ENCODE measurements at regions not wholly inside any gene's neighbourhood (a gene's known extent, or its start where the extent isn't known, plus 50 kb on each side); places are given as distances from the start of the nearest gene placed in this dataset.

DNA sequence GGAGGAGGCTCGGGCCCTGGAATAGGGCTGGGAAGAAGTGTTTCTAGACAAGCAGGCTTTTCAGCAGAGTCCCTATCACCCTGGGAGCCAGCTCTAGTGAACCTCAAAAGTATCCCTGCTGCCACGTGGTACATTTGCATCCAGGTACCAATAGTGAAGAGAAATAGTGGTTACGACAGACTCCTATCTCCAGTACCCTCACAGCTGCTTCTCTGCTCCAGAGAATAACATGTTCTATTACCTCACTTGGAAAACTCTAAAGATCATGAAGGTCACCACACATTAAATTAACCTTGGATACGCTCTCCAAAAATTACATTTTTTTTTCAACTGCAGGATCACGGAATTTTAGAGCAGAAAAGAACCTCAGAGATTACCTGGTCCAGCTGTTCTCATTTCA lies 230.4 kb upstream of the PLD5 start:
- Histone ChIP-seq H3K4me3 (ENCODE audit: insufficient read depth, low read depth, low read length) (no peak overlapping the region), H3K36me3 (replicated peaks; ENCODE audit: control insufficient read depth, insufficient read depth, low read length) (no peaks in the 10 kb centered on the region), H3K27me3 (ENCODE audit: control insufficient read depth, insufficient read depth, low read length) (no peaks in the 10 kb centered on the region)
- DNase-seq = no peak

DNA sequence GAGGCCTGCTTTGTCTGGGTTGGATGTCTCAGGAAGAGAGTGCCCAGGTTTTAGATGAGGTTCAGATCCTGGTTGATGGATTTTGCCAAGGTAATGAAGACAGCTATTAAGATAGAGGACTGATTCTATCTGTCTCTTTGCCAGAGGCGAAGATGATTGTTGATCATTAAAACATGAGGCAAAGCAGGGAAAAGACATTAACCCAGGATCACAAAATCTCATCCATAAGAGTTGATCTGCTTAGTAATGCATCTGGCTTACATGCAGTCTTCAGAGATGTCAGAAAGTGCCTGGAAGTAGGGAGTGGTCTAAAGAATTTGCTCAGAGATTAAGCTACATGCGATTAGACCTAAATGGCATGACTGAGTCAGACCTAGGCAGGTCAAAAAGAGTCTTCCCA lies 229.6 kb upstream of the PLD5 start:
- Histone ChIP-seq H3K36me3 (replicated peaks; ENCODE audit: control insufficient read depth, insufficient read depth, low read length) (no peaks in the 10 kb centered on the region), H3K4me3 (ENCODE audit: insufficient read depth, low read depth, low read length) (no peak overlapping the region), H3K27me3 (ENCODE audit: control insufficient read depth, insufficient read depth, low read length) (no peaks in the 10 kb centered on the region)
- no peak for DNase-seq

DNA sequence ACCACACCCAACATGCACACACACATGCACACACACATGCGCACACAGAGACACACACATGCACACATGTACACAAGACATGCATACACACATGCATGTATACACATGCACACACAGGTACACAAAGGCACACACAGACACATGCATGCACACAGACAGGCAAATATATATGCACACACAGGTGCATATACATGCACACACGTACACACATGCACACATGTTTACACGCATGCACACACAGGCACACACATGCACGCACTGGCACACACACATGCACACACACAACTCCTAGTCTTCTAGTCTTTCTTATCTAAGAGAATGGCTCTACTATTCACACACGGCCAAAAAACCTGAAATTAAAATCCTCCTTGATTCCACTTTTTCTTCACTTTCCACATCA lies 222.7 kb upstream of the PLD5 start:
- DNase-seq = no peak
- Histone ChIP-seq H3K27me3 (ENCODE audit: control insufficient read depth, insufficient read depth, low read length) (no peaks in the 10 kb centered on the region), H3K36me3 (replicated peaks; ENCODE audit: control insufficient read depth, insufficient read depth, low read length) (no peaks in the 10 kb centered on the region), H3K4me3 (ENCODE audit: insufficient read depth, low read depth, low read length) (no peak overlapping the region)

DNA sequence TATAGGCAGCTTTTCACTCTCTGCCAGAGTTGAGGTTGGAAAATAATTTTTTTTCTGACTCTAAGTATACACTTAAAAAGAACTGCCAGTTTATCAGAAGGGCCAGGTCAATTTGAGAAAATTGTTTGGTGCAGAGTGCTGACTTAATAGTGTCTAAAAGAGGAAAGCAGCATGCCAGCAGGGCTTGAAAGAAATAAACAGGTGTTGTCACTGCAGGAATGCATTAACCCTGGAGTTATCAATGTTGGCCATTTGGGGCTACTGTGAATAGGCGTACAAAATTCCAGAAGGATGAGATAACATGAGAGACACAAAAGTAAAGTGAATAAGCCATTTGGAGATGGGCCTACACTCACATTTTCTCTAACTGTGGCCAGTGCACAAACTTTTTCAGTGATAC lies 220.6 kb upstream of the PLD5 start:
- no peak for DNase-seq
- Histone ChIP-seq H3K4me3 (ENCODE audit: insufficient read depth, low read depth, low read length) (no peak overlapping the region), H3K36me3 (replicated peaks; ENCODE audit: control insufficient read depth, insufficient read depth, low read length) (no peaks in the 10 kb centered on the region), H3K27me3 (ENCODE audit: control insufficient read depth, insufficient read depth, low read length) (no peaks in the 10 kb centered on the region)

DNA sequence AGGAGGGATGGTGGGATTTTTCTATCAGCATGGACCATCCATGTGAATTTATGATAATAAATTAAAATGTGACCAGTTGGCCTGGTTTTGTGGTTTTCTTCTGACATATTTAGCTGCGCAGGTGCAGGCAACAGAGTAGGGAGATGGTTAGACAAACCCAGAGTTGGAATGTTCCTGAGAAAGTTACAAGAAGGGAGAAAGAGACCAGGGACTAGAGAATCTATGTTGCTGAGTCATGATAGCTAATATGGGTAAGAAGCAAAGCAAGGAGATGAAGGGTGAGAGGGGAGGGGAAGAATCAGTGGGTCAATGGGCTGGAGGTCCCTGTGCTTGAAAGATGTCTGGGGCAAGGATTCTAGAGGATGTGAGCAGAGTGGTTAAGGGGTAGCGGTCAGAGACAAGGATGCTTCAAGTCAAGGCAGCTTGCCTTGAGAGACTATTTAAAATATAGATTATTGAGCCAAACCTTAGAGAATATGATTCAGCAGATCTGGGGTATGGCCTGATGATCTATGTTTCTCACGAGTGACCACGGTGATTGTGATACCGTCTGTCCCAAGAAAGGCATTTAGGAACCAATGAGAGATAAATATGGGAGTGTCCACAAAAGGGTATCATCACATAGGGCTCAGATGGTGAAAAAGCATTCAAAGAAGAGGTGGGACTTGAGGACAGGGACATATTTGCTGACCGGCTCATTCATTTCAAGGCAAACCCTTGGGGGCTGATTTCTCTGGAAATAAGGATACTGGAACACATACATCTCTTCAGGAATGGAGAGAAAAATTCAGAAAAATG lies 219.7 kb upstream of the PLD5 start:
- no peak overlapping the region for H3K4me3 ChIP-seq (ENCODE audit: insufficient read depth, low read depth, low read length)
- H3K36me3 ChIP-seq (replicated peaks; ENCODE audit: control insufficient read depth, insufficient read depth, low read length) = no peaks in the 10 kb centered on the region
- H3K27me3 ChIP-seq (ENCODE audit: control insufficient read depth, insufficient read depth, low read length) = no peaks in the 10 kb centered on the region
- no peak for DNase-seq

DNA sequence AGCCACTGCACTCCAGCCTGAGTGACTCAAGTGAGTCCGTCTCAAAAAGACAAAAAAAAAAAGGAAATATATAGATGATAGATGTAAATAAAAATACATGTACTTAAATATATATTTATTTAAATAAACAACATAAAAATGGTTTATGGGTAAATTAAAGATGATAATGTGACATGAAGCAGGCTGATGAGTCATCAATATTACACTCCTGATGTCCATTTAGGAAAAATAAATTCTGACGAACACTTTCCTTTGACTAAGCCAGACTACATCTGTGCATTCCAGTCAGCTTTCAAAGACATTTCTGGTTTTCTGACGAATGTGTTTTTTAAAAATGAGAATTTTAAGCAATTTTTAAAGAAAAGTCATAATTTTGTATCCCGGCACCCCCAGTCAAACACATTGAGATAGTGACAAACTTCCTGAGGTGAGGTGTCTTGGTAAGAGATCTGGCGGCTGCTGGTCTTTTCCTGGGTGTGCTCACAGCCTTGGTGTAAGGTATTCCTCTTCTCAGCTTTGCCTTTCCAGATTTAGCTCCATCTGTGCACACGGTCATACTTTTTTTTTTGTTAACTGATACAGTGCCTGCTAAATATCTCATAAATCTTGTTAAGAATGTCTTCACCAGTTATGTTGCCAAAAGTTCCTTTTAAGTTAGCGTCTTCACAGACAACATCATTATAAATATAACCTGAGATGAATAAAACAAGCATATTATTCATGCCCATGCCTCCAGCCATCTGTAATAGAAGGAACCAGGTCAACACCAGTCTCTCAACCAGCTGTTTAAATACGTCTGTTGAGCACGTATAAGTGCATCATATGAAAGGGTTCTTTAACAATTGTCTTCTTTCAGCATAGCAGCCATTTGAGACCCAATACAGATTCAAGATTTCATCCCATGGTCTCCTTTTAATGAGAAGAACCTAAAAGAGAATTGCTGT lies 214.5 kb upstream of the PLD5 start:
- H3K36me3 ChIP-seq (replicated peaks; ENCODE audit: control insufficient read depth, insufficient read depth, low read length) = no peaks in the 10 kb centered on the region
- no peaks in the 10 kb centered on the region for H3K27me3 ChIP-seq (ENCODE audit: control insufficient read depth, insufficient read depth, low read length)
- no peak overlapping the region for H3K4me3 ChIP-seq (ENCODE audit: insufficient read depth, low read depth, low read length)
- no peak for DNase-seq

DNA sequence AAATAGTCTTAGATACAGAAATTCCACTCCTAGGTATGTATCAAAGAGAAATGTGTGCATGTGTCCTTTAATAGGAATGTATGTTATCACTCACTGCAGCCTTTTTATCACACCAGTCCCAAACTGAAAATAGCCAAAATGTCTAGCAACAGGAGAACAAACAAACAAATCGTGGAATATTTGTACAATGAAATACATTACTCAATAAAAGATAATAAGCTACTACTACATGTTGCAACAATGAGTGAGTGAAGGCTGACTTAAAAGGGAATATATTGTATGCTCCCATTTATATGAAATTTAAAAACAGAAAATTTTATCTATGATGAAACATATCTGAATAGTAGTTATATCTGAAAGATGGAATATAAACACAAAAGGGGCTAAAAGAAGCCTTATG lies 212.1 kb upstream of the PLD5 start:
- H3K27me3 ChIP-seq (ENCODE audit: control insufficient read depth, insufficient read depth, low read length) = no peaks in the 10 kb centered on the region

DNA sequence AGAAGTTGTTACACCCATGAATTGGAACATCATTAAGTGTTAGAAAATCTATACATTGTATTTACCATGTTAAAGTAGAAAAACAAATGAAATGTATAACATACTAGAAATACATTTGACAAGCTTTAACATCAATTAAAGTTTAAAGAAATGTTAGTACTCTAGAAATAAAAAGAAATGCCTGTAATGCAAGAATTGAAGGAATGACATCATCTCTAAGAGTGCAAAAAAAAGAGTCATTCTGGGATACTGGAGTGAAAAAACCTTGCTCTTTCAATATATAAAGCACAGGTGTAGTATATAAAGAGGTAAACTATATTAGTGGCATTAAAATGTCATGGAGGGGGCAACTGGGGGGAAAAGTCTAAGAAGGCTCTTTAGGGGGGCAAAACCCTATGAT lies 210.8 kb upstream of the PLD5 start:
- no peak overlapping the region for H3K4me3 ChIP-seq (ENCODE audit: insufficient read depth, low read depth, low read length)
- DNase-seq = no peak
- no peaks in the 10 kb centered on the region for H3K27me3 ChIP-seq (ENCODE audit: control insufficient read depth, insufficient read depth, low read length)
- H3K36me3 ChIP-seq (replicated peaks; ENCODE audit: control insufficient read depth, insufficient read depth, low read length) = no peaks in the 10 kb centered on the region

More for the DNA sequence above, 212.1 kb upstream of the PLD5 start:
- DNase-seq = no peak
- H3K36me3 ChIP-seq (replicated peaks; ENCODE audit: control insufficient read depth, insufficient read depth, low read length) = no peaks in the 10 kb centered on the region
- no peak overlapping the region for H3K4me3 ChIP-seq (ENCODE audit: insufficient read depth, low read depth, low read length)

DNA sequence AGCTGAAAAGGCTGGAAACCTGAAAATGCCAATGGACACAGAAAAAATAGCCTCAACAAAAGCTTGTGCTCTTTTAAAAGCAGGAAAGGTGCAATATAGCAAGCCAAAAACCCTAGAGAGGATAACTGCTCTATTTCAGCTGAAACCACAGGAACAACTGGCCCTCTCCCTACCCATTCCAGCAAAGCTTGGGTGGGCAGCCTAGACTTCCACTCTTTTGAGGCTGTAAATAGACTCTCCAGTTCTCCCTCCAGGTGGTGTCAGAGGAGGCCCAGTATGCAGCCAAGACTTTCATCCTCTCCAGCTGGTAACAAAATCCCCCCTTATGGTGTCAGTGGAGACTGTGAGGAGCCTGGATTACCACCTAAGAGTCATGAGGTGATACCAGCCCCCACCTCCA lies 206.9 kb upstream of the PLD5 start:
- no peaks in the 10 kb centered on the region for H3K36me3 ChIP-seq (replicated peaks; ENCODE audit: control insufficient read depth, insufficient read depth, low read length)

DNA sequence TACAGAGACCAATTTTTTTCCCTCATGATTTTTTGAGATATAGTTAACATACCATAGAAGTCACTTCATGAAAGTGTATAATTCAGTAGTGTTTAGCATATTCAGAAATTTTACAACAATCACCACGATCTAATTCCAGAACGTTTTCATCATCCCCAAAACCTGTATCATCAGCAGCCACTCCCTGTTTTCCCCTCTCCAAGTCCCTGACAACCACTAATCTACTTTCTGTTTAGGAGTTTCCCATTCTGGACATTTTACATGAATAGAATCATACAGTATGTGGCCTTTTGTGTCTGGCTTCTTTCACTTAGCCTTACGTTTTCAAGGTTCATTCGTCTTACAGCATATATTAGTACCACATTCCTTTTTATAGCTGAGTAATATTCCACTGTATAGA lies 204.2 kb upstream of the PLD5 start:
- no peak for DNase-seq
- Histone ChIP-seq H3K27me3 (ENCODE audit: control insufficient read depth, insufficient read depth, low read length) (no peaks in the 10 kb centered on the region), H3K36me3 (replicated peaks; ENCODE audit: control insufficient read depth, insufficient read depth, low read length) (no peaks in the 10 kb centered on the region), H3K4me3 (ENCODE audit: insufficient read depth, low read depth, low read length) (no peak overlapping the region)

More for the DNA sequence above, 206.9 kb upstream of the PLD5 start:
- H3K27me3 ChIP-seq (ENCODE audit: control insufficient read depth, insufficient read depth, low read length) = no peaks in the 10 kb centered on the region
- no peak for DNase-seq
- H3K4me3 ChIP-seq (ENCODE audit: insufficient read depth, low read depth, low read length) = no peak overlapping the region

DNA sequence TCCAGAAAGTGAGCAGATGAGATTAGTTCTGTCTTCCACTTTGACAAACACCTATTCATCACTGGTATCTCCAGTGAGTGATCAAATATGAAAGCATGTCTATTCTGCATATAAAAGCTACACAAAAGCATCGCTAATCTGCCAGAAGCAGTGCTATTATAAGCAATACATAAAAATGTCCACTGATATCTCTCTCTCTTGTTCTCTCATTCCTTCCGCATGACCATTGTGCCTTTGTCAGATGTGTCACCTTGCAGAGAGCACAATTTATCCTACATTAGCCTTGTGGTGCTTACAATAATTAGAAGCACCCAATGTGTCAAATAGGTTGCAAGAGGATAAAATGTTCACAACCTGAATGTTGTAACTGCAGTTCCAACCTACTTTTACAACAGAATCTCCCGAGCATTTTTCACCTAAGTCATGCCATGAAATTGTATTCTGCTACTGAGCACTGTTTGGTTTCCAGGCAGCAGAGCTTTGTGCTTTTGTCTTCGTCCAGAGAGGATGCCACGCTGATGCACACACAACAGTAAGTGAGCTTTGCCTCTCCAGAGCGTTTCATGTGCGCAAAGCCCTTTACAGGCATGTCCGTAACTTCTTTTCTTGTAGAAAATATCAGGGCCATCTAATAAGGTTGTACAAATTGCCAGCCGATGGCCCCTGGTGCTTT lies 198.7 kb upstream of the PLD5 start:
- Histone ChIP-seq H3K27me3 (ENCODE audit: control insufficient read depth, insufficient read depth, low read length) (no peaks in the 10 kb centered on the region), H3K4me3 (ENCODE audit: insufficient read depth, low read depth, low read length) (no peak overlapping the region), H3K36me3 (replicated peaks; ENCODE audit: control insufficient read depth, insufficient read depth, low read length) (no peaks in the 10 kb centered on the region)
- no peak for DNase-seq

DNA sequence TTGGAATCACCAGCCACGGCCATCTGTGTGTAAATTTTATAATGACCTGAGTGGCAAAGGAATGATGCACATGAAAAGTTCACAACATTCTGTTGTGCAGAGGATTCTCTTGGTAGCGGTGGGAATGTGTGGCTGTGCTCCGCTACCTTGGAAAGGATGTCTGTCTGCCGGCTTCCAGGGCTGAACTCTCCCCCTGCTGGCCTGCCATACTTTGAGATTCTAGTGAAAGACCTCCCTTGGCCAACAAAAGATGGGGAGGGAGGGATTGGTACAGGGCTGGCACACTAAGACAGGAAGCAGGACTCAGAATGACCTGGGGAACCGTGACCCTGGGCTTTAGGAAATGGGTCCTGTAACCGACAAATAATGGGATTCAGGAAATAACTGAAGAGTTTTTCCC lies 194.5 kb upstream of the PLD5 start:
- DNase-seq = peak; percentile 31
- Histone ChIP-seq H3K27me3 (ENCODE audit: control insufficient read depth, insufficient read depth, low read length) (no peaks in the 10 kb centered on the region), H3K36me3 (replicated peaks; ENCODE audit: control insufficient read depth, insufficient read depth, low read length) (no peaks in the 10 kb centered on the region), H3K4me3 (ENCODE audit: insufficient read depth, low read depth, low read length) (no peak overlapping the region)

DNA sequence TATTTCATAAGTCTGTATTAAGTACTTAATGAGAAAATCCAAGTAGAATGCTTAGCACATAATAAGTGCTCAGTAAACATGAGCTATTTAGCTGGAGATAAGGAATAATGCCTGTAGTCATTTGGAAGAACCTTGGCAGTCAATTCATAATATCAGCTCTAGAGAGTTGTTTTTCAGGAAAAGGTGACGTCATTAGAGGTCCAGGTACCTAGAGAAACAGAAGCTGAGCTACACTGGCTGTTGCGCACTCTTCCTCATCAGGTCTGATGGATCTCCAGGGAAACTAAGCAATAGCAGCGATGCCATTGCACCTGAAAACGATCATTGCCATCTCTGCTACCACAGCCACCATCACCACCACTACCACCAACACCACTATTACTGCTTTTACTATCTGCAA lies 187.8 kb upstream of the PLD5 start:
- Histone ChIP-seq H3K4me3 (ENCODE audit: insufficient read depth, low read depth, low read length) (no peak overlapping the region), H3K27me3 (ENCODE audit: control insufficient read depth, insufficient read depth, low read length) (no peaks in the 10 kb centered on the region; the same call in none of the 2 replicates), H3K36me3 (replicated peaks; ENCODE audit: control insufficient read depth, insufficient read depth, low read length) (no peaks in the 10 kb centered on the region)
- no peak for DNase-seq

DNA sequence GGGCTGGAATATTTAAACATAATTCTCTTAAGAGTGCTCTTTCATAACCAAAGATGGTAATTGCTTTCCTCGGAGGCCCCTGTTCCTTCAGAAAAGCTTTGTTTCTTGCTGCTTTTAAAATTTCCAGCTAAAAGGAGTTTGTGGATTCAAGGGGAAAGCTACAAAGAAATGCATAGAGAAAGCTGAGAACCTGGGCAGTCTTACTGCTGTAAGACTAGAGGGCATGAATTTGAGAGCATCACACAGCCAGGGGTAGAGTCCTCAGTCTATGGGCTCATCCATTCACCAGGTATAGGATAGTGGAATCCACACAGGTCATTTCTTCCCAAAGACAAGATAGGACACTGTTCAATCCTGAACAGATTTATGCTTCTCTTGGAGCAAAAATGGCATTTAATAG lies 186.3 kb upstream of the PLD5 start:
- Histone ChIP-seq H3K36me3 (replicated peaks; ENCODE audit: control insufficient read depth, insufficient read depth, low read length) (no peaks in the 10 kb centered on the region), H3K27me3 (ENCODE audit: control insufficient read depth, insufficient read depth, low read length) (no peaks in the 10 kb centered on the region; the same call in none of the 2 replicates), H3K4me3 (ENCODE audit: insufficient read depth, low read depth, low read length) (no peak overlapping the region)
- no peak for DNase-seq

Measured in H7 (cell line).